Activated CD8-positive, alpha-beta memory T cell treated with anti-CD3 and anti-CD28 coated beads for 4 hours (primary cell): ENCODE measurements at regions not wholly inside any gene's neighbourhood (a gene's known extent, or its start where the extent isn't known, plus 50 kb on each side); places are given as distances from the start of the nearest gene placed in this dataset.

Experiments used
- DNase-seq, 2 donors: peaks; one replicate each; pipeline ENCODE4 v3.0.0-alpha.2; 2020; ENCODE audit warnings: low read depth in 2 of 2

DNA sequence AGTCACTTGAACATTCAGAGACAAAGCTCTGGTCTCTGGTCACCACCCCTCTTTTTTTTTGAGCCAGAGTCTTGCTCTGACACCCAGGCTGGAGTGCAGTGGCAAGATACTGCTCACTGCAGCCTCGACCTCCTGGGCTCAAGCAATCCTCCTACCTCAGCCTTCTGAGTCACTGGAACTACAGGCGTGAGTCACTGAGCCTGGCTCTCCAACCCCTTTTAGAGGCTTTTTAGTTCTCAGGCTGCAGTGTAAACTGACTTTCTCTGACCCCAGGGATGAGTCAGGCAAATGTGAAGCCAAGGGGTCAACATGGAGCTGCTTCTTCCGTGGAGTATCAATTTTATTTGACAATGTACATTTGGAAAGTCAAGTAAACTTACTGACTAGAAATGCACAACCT is 229.2 kb downstream of the PTTG2 start:
- no peak for DNase-seq

DNA sequence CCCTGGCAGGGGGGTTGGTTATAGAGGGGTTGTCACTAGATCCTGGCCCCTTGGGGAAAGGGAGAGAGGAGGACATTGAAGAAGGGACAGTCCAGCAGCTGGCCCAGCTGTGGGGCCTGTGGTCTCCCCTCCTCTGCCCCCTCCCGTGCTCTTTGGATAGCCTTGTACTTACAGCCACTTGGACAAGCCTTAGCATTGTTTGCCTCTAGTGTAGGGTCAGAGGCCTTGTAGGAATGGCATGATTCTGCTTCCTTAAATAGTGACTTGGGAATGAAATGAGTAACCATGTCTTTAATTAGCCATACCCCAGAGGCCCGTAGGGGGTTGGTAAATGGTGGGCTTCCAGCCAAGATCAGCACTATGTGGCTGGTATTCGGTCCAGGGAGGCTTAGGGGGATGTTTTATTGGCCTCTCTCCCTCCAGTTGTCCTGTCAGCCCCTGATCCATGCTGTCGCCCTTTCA is 230.6 kb downstream of the PTTG2 start:
- no peak for DNase-seq

DNA sequence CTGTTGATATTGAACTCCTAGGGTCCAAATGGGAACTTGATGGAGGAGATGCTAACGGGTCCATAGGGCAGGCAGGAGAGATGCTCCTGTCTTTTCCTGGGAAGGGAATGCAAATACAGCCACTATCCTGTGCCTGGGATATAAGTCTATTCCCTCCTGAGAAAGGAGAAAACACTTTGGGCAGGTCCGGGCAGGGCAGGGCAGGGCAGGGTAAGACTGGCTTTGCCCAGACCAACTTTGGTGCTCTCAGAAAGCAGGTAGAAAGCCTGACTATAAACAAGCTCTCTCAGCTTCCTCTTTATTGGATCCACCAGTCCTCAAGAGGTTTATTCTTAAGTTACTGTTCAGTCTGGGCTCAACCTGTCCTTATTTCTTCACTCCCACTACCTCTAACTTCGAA is 232.3 kb downstream of the PTTG2 start:
- no peak for DNase-seq

DNA sequence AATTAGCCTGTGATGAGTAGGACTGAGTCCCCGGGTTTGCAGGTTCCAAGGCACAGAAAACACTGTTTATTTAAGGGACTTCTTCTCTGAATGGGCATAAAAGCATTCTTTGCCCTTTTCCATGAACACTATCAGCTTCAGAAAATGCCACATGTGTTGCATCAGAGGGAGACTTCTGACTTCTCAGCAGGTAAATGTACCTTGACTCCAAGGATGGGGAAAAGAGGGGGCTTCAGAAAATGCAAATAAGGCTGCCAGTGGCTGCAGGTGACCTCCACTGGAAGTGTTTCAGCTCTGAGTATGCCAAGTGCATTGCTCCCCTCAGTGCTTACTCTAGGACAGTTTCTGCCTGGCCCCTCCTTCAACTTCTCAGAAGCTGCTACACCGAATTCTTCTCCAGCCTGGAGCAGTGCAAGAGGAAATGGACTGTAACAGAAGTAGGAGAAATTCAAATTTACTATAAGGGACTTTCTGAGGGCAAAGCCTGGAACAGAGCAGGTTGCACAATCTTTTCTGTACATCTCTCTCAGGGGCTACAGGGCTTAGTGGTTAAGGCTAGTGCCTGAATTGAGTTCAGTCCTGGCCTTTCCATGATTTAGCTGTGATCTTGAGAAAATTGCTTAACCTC is 233.2 kb downstream of the PTTG2 start:
- DNase-seq = no peak

DNA sequence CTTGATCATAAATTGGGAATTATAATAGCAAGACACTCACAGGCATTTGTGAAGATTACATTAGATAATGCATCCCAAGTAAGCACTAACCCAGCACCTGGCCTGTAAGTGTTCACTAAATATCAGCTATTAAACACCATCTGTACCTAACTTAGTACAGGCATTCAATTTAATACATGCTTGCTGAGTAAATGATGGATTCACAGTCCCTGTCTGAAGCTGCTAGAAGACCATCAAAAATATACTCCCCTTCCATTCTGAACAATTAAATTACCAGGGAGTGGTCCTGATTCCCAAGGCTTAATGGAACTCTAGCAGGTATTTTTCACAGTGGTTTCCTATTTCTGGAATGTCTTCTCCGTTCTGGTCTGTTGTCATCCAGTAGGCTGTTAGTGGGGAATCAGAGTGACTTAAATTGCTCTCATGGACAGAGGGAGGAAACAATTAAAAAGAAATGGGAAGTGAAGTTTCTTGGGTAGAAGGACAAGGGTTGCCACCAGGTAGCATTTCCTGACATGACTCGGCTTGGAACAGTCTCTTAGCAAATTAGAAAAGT is 233.9 kb downstream of the PTTG2 start:
- no peak for DNase-seq

DNA sequence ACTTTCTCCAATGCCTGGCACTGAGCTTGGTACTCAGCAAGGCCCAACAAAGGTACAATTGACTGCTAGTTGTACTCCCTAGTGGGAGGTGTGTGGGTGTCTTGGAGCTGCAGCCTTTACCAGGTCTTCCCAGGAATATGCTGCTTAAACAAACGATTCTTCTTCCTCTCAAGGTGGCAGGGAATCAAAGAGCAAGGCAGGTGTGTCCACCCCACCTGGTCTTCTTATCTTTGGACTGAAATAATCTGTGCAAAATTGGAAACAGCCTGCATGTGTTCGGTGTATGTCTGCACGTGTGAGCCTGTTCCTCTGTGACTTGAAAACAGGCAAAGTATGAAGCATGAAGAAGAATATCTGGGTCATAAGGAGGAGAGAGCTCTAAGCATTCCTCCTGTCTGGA is 235.3 kb downstream of the PTTG2 start:
- no peak for DNase-seq

DNA sequence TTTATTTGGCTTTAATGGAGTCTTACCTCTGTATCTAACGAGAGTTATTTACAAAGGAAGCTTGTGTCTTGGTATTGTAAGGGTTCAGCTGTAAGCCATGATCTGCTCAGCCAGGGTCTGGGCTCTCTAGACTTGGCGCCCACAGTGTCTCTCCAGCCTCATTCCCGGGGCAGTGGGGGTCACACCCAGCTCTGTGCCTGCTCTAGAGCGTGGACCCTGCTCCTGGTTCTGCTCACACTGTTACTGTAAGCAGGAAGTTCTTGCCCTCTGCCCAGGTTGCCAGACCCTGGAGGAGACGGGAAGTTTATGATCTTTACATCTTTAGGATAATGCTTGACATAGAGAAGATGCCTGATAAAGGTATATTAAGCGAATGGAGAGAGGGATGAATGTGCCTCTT is 235.7 kb downstream of the PTTG2 start:
- DNase-seq = no peak

DNA sequence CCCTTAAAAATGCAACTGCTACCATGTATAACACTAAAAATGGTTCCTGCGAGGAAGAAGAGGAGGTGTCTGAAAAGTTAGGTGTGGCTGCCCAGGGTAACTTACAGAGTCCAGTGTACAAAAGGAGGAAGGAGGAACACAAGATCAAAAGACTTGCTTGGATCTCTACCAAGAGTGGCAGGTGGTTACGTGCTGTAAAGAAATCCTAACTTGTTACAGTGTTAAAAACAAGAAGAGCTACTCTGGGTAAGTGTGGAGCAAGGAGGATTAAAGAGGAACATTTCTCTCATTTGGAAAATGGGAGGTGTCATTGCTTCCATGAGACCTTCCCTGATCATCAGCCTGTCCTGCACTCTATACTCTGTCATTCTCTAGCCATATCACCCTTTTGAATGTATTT is 242.0 kb downstream of the PTTG2 start:
- DNase-seq = no peak

DNA sequence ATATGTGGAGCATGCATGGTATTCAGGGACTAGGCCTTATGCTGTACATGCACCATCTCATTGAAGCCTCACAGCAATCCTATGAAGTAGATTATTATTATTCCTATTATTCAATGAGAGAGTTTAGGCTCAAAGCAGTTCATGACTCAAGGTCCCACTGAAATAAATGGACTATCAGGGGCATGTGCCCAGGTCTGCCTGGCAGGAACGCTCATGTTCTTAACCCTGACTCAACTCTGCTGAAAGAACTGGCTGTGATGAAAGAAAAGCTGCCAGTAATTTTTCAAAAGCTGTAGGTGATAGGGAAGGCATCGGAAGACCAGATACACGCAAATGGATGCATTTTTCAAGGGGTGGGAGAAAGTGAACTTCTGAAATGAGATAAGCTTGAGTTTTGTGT is 243.4 kb downstream of the PTTG2 start:
- no peak for DNase-seq

DNA sequence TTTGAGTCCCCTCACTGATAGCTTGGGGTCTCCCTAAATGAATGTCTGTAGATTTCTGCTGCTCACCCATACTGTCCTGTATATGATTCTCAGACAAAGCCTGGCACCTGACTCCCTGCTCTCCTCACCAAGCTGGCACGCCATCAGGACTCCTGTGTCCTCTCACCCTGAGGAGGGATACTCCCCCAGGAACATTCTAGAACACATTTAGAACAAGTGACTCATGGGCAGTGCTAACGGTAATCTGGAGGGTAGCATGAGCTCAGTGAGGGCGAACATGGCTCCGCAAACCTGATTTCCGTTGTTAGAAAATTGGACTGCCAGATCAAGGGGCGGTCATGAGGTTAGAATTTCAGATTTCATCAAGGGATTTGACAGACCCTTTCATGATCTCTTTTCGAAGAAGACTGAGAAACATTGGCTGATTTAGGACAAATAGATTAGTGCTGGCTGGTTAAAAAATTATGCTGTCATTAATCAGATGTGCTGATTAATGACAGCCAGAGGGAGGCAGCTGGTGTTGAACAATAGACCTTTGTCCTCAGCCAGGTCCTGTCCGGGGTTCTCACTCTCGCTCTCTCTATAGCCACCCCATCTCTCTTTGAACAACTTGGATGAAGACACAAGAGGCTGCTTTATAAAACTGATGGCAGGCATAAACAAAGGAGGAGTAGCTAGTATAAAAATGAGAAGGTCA is 244.3 kb downstream of the PTTG2 start:
- DNase-seq = no peak

DNA sequence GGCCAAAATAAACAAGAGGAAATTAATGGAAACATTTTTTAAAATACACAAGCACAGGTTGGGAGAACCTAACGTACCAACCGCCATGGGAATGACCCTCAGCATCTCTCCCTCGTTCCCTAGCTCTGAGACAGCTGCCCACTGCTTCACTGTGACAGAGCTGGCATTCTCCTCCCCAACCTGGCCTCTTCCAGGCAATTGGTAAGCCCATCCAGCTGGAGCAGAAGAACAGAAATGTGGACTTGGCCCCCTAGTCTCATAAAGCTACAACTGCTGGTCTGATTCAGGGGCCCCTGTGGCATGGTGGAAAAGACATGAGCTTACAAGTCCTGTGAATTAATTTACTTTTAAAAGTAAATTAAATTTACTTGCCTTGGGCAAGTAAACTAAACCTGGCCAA is 245.1 kb downstream of the PTTG2 start:
- no peak for DNase-seq

DNA sequence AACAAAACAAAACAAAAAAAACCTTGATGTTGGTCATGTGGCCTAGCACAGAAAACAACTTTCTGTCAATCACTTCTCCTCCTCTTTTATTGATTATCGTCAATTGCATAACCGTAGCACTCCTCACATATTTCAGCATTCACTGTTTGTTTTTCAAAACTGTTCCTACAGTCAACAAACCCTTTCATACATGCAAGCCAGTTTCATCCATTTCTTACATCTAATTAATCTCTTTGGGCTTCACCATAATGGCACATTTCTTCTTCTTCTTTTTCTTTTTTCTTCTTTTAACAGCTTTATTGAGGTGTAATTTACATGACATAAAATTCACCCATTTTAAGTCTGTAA is 246.9 kb downstream of the PTTG2 start:
- DNase-seq = no peak

DNA sequence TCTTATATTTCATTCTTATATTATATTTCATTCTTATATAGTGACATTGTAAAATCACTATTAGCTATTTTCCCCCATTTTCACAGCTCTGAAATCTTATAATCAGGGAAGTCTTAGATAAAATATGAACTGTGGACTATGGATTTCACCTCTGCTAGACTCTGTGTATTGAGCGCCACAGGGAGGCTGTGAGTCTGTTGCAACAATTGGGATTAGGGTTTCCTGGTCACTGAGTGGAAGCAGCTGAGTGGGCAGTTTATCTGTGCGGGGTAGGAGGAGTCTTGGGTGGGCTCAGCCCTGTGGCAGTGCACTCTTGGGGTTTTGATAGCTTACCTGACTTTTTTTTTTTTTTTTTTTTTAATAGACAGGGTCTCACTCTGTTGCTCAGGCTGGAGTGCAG is 249.5 kb downstream of the PTTG2 start:
- no peak for DNase-seq

DNA sequence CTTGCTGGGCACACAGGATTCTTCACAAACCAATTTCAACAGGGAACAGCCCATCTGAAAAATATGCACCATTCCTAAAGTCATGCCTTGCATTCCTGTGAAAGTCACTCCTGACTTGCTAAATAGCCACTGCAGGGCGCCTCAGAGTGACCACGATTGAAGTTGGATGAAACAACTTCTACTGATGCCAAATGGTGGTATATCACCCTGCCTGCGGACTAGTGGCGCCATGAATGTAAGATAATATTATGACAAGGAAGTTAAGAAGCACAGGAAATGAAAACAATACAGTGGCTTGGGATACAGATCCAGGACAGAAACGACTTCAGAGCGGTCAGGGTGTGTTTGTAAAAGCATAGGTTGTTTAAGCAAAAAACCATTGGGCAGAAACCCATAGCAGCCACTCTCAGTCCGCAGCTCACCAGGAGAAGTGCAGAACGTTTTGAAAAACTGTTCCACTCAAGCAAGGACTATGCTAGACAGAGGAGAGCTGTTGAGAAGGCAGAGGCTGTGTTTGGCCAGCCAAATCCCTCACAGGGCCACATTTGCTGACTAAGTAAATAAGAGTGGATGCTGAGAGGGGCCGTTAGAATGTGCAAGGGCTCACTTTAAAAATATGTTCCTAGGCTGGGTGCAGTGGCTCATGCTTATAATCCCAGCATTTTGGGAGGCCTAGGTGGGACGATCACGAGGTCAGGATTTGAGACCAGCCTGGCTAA is 250.4 kb downstream of the PTTG2 start:
- DNase-seq = no peak

DNA sequence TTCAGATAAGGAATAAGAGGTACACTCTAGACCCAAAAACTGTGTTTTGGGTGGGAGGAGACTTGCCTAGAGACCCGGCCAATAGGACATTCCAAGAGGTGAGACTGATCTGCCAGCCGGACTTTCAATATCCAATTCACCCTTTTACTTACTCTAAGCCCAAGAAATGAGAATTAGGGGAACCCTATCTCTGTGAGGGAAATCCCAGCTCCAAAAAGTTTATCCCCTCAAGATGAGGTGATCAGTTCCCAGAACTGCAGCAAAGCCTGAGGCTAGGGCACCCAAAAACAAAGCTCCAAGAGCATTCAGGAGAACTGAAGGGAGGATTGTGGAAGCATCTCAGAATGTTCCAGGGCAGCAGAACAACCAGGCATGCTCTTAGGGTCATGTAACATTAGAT is 251.7 kb downstream of the PTTG2 start:
- no peak for DNase-seq

DNA sequence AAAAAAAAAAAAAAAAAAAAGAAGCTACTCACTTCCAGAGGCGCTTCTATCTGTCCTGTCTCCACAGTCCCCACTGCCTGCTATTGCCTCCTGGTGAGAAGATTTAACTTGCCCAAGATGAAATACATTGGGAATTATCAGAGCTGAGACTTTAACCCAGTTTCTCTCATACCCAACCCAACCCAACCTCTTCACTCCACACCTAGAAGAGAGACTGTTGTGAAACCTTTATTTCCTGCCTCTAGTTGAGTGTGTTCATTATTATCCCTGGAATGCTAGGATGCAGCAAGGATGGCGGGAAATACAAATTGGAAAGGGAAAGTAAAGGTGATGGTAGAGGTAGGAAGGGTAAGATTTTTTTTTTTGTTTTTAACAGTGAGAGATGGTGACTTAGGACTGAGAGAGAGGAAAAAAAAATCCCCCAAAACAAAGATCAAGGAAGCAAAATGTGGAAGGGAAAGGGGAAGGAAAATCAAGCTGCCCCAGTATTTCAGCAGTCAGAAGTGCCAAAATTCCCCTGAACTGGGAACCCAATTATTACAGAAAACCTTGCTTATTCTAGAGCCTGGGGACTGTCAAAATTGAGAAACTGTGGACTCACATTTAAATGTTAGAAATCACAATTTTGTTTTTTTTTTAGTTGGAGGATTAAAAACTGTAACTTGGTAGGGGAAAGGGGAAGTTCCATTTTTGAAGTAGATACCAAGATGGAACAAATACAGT is 253.0 kb downstream of the PTTG2 start:
- no peak for DNase-seq

DNA sequence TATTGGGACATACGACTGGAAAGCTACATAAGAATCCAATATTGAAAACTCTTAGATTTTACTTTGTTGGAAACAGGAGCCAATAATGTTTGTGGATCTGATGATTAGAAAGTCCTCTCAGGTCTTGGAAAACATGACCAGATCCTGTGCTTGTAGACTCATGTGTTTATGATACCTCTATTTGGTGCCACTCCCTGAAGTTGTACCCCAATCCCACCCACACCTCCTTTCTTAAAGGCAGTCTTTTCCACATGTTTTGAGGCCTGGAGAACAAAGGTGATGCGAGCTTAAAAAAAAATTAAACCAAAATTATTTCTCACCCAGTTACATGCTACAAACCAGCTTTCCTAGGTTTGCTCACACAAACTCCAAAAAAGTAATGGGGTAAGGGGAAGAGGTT is 262.7 kb downstream of the PTTG2 start:
- DNase-seq = no peak

DNA sequence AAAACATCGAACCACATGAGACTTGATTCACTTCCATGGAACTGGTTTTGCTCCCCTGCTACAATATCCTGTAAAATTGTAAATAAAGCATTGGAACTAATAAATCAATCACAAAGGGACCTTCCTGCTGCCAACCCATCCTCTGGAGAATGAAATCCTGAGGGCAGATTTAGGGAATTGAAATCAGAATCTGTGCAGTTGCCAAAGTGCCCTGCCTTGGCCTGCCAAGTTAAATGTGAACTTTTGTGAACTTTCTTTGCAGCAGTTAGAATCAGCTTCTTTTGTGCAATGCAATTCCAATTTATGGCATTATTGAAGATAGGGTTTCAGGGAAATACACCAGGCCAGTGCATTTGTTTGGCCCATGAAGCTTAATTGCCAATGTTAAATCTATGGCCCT is 263.1 kb downstream of the PTTG2 start:
- DNase-seq = no peak

DNA sequence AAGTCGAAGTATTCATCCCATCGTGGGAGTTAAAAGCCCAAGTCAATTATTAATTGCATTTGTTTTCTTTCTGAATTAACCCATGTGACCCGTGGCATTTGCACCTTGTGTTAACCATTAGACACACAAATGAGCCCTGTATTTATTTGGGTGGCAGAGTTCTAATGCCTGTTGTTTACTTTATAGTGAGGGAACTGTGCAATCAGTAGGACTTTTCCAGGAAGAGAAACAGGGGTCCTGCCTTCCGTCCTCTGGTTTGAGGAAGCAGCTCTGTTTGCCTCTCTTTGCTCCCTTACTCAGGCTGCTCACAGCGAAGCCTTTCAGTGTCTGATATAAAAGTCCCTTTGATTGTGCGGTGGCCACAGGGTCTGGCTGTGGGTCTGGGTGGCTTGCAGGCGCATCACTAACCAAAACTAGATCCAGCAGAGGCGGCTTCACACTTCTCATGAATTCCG is 263.6 kb downstream of the PTTG2 start:
- no peak for DNase-seq

DNA sequence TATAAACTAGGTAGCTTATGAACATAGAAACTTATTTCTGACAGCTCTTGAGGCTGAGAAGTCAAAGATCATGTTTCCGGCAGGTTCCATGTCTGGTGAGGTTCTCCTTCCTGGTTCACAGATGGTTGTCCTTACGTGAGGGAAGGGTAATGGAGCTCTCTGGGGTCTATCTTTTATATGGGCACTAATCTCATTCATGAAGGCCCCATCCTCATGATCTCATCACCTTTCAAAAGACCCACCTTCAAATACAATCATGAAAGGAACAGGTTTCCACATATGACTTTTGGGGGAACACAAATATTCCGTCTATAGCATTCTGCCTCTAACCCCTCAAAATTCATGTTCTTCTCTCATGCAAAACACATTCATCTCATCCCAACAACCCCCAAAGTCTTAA is 264.7 kb downstream of the PTTG2 start:
- DNase-seq = no peak

DNA sequence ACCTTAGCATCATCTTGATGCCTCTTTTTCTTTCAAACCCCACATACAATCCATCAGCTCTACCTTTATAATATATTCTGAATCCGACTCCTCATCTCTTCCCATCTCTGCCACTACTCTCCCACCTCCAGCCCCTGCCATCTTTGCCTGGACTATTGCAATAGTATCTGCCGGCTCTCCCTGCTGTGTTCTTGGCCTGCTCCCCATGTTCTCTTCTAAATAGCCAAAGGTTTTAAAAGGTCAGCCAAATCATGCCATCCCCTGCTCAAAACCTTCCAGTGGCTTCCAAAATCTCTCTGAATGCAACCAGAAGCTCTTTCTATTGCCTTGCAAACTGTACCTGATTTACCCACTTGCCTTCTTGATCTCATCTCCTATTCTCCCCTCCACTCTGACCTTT is 266.0 kb downstream of the PTTG2 start:
- DNase-seq = no peak

DNA sequence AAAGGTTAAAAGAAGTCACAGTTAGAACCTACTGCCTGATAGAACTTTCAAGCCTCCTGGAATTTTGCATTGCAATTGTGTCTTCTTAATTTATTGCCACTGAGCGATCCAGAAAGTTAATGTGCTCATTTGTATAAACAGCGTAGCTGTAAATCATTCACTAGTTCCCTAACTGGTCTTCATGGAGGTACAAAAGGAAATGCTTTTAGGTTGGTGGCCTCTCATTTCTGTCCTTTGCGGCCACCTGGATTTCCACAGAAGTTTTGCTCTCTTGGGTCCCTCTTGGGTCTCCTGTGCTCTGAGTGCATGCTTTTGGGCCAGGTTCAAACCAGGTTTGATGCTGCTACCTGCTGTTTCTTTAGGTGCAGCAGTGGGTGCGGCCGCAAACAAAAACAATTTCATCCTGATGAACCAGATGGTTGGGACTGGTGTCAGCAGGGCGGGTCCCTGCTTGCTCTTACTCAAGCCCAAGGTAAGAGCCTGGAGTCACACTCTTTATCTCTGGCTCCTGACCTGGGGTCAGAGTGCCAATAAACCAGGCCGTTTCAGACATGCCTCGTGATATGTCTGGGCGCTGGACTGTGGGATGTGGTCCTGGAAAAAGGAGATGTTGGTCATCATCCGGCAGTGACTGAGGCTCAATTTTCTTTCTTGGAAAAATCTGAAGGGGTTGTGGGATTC is 270.1 kb downstream of the PTTG2 start:
- DNase-seq = no peak
